ENCODE measurements at regions not wholly inside any gene's neighbourhood (a gene's known extent, or its start where the extent isn't known, plus 50 kb on each side); places are given as distances from the start of the nearest gene placed in this dataset.

GRCh38 chr2:132255714-132256113 lies 94.0 kb upstream of the ANKRD30BL start:
- no peak for TF ChIP-seq EZH2phosphoT487 (IDR thresholded peaks at IDR 0.05; ENCODE audit: insufficient read depth, low read depth)
- TF ChIP-seq EZH2 (IDR thresholded peaks at IDR 0.05; ENCODE audit: insufficient read depth, poor library complexity, severe bottlenecking) = no peak

Data from GM23248 (cell line).